H1 (cell line): ENCODE measurements at regions not wholly inside any gene's neighbourhood (a gene's known extent, or its start where the extent isn't known, plus 50 kb on each side); places are given as distances from the start of the nearest gene placed in this dataset.

ENCODE experiments used
- CTCF ChIA-PET: fragments of 300-600 bp; sonication (Branson Sonifier 250); formaldehyde crosslinking; loops from one replicate; lab custom pipeline; 2021; ENCODE audit not compliant: partially characterized antibody; lab: Charles Lee
- POLR2A ChIA-PET: fragments of 300-600 bp; sonication (Branson Sonifier 250); formaldehyde crosslinking; loops from one replicate; lab custom pipeline; 2021; ENCODE audit warnings: inconsistent platforms; ENCODE audit not compliant: partially characterized antibody; lab: Charles Lee
- DNase-seq, 2 experiments: peaks; one replicate each; pipeline versions ENCODE4 v3.0.0 to v3.0.0-alpha.2; 2010 to 2022; ENCODE audit warnings: low spot score in 2 of 2, low read depth in 1 of 2, mixed read lengths in 1 of 2
- FAIRE-seq: peaks from 2 replicates; lab custom pipeline; 2011; peaks lifted over from hg19 to GRCh38; lab: Jason Lieb, UNC
- H2AFZ ChIP-seq: 2 replicates; pipeline ENCODE4 v1.8.1; 2012; ENCODE audit warnings: low read length, inconsistent platforms
- H2AK5ac ChIP-seq: 2 replicates; pipeline ENCODE4 v1.6.1; 2013; ENCODE audit warnings: low read depth, low read length
- H2BK120ac ChIP-seq: replicated peaks from 2 replicates; pipeline ENCODE3; 2013; ENCODE audit warnings: low read depth, low read length, inconsistent platforms
- H2BK12ac ChIP-seq: 2 replicates; pipeline ENCODE4 v1.6.1; 2013; ENCODE audit warnings: low read depth, low read length
- H2BK15ac ChIP-seq: 2 replicates; pipeline ENCODE4 v1.6.1; 2013; ENCODE audit warnings: low read length
- H2BK20ac ChIP-seq: 2 replicates; pipeline ENCODE4 v1.6.1; 2013; ENCODE audit warnings: low read length
- H2BK5ac ChIP-seq: 2 replicates; pipeline ENCODE4 v1.6.1; 2013; ENCODE audit warnings: low read depth, low read length
- H3K14ac ChIP-seq: 2 replicates; pipeline ENCODE4 v1.6.1; 2013; ENCODE audit warnings: inconsistent platforms; ENCODE audit not compliant: insufficient read length
- H3K18ac ChIP-seq: 2 replicates; pipeline ENCODE4 v1.6.1; 2013; ENCODE audit warnings: low read length; ENCODE audit errors: extremely low read depth
- H3K23ac ChIP-seq: 2 replicates; pipeline ENCODE4 v1.6.1; 2013; ENCODE audit warnings: inconsistent platforms; ENCODE audit not compliant: insufficient read length
- H3K23me2 ChIP-seq: 2 replicates; pipeline ENCODE4 v1.6.1; 2013; ENCODE audit warnings: low read depth, low read length
- H3K27ac ChIP-seq: 2 replicates; pipeline ENCODE4 v1.6.1; 2011; ENCODE audit warnings: low read depth, low read length, inconsistent platforms
- H3K27me3 ChIP-seq, 4 experiments: replicated peaks in 1 of 4; 1 replicate in 1 of 4; 2 replicates in 3 of 4; pipeline versions ENCODE4 v1.6.1 to v1.8.1; 2011 to 2013; ENCODE audit warnings: low read length in 3 of 4, mild to moderate bottlenecking in 3 of 4, inconsistent platforms in 2 of 4, mixed read lengths in 2 of 4, moderate library complexity in 1 of 4; ENCODE audit not compliant: control insufficient read depth in 3 of 4, insufficient read depth in 3 of 4; ENCODE audit errors: extremely low read depth in 1 of 4
- H3K36me3 ChIP-seq, 4 experiments: 2 replicates each; pipeline versions ENCODE4 v1.6.1 to v1.8.1; 2011 to 2013; ENCODE audit warnings: mild to moderate bottlenecking in 4 of 4, low read length in 3 of 4, moderate library complexity in 2 of 4, control low read depth in 1 of 4, inconsistent platforms in 1 of 4; ENCODE audit not compliant: insufficient read depth in 4 of 4, control insufficient read depth in 2 of 4
- H3K4ac ChIP-seq: replicated peaks from 2 replicates; pipeline ENCODE3; 2013; ENCODE audit warnings: low read length, low read depth, mixed read lengths, inconsistent platforms; ENCODE audit not compliant: insufficient read length
- H3K4me1 ChIP-seq, 4 experiments: replicated peaks in 1 of 4; 1 replicate in 1 of 4; 2 replicates in 3 of 4; pipeline versions ENCODE4 v1.6.1 to v1.8.1; 2011 to 2013; ENCODE audit warnings: low read length in 3 of 4, inconsistent platforms in 2 of 4, mixed read lengths in 1 of 4; ENCODE audit not compliant: insufficient read depth in 4 of 4, control insufficient read depth in 3 of 4
- H3K4me2 ChIP-seq, 2 experiments: 2 replicates each; pipeline versions ENCODE4 v1.6.1 to v1.8.1; 2011 to 2013; ENCODE audit warnings: low read depth in 2 of 2, low read length in 2 of 2, control low read depth in 1 of 2, inconsistent platforms in 1 of 2, mild to moderate bottlenecking in 1 of 2; ENCODE audit not compliant: insufficient read depth in 1 of 2
- H3K4me3 ChIP-seq, 4 experiments: fragments of 200-600, 300-600 bp in 1 of 4; sonication (generic), shearing (Covaris generic), sonication (Bioruptor Twin) in 1 of 4; 2 replicates each; pipeline versions ENCODE4 v1.5.1 to v1.8.1; 2011 to 2016; ENCODE audit warnings: low read length in 4 of 4, low read depth in 3 of 4, control low read depth in 2 of 4, inconsistent platforms in 2 of 4, mild to moderate bottlenecking in 2 of 4, mixed read lengths in 1 of 4, moderate library complexity in 1 of 4; ENCODE audit not compliant: insufficient read depth in 2 of 4; ENCODE audit errors: extremely low read depth in 1 of 4
- H3K56ac ChIP-seq: replicated peaks from 2 replicates; pipeline ENCODE3; 2013; ENCODE audit warnings: low read depth, mild to moderate bottlenecking, mixed read lengths, low read length, inconsistent platforms; ENCODE audit not compliant: insufficient read length
- H3K79me1 ChIP-seq: 2 replicates; pipeline ENCODE4 v1.6.1; 2013; ENCODE audit warnings: low read depth, low read length, control low read depth
- H3K79me2 ChIP-seq, 2 experiments: 2 replicates each; pipeline versions ENCODE4 v1.6.1 to v1.8.1; 2012 to 2013; ENCODE audit warnings: low read length in 2 of 2, mild to moderate bottlenecking in 2 of 2, inconsistent platforms in 1 of 2; ENCODE audit not compliant: insufficient read depth in 2 of 2, control insufficient read depth in 1 of 2
- H3K9ac ChIP-seq, 4 experiments: replicated peaks in 1 of 4; 1 replicate in 1 of 4; 2 replicates in 3 of 4; pipeline versions ENCODE4 v1.6.1 to v1.8.1; 2011 to 2013; ENCODE audit warnings: low read depth in 3 of 4, low read length in 3 of 4, control low read depth in 2 of 4, mild to moderate bottlenecking in 2 of 4, moderate library complexity in 2 of 4, inconsistent platforms in 1 of 4; ENCODE audit errors: extremely low read depth in 1 of 4
- H3K9me3 ChIP-seq, 2 experiments: 2 replicates each; pipeline versions ENCODE4 v1.6.1 to v1.8.1; 2012 to 2013; ENCODE audit warnings: mild to moderate bottlenecking in 2 of 2, moderate library complexity in 2 of 2, control low read depth in 1 of 2, inconsistent platforms in 1 of 2, low read depth in 1 of 2, low read length in 1 of 2, mixed read lengths in 1 of 2; ENCODE audit not compliant: insufficient read depth in 2 of 2
- H4K20me1 ChIP-seq, 2 experiments: replicated peaks in 1 of 2; 2 replicates each; pipeline versions ENCODE3 to v1.8.1; 2011 to 2013; ENCODE audit warnings: inconsistent platforms in 2 of 2, low read length in 2 of 2, mild to moderate bottlenecking in 1 of 2; ENCODE audit not compliant: insufficient read depth in 2 of 2, control insufficient read depth in 1 of 2
- H4K5ac ChIP-seq: 2 replicates; pipeline ENCODE4 v1.6.1; 2013; ENCODE audit warnings: low read length, low read depth, mixed read lengths, inconsistent platforms; ENCODE audit not compliant: insufficient read length
- H4K8ac ChIP-seq: 2 replicates; pipeline ENCODE4 v1.8.0; 2013; ENCODE audit warnings: mild to moderate bottlenecking, moderate library complexity, low read length, inconsistent platforms; ENCODE audit not compliant: insufficient read depth; ENCODE audit errors: extremely low read depth
- H4K91ac ChIP-seq: replicated peaks from 2 replicates; pipeline ENCODE3; 2013; ENCODE audit warnings: low read length, mixed read lengths, inconsistent platforms; ENCODE audit not compliant: insufficient read length
- CBX8 ChIP-seq: fragments of 300-800, 300-1000 bp; sonication (generic); IDR thresholded peaks from 2 replicates; pipeline ENCODE4 v1.7.1; 2016; ENCODE audit warnings: low read depth, low read length, borderline replicate concordance
- GABPA ChIP-seq: IDR thresholded peaks from 2 replicates; pipeline ENCODE4 v1.6.1; 2011; ENCODE audit warnings: mild to moderate bottlenecking, low read length, moderate library complexity, borderline replicate concordance; ENCODE audit not compliant: insufficient read depth
- GTF2F1 ChIP-seq: IDR thresholded peaks from 2 replicates; pipeline ENCODE4 v1.6.1; 2012; ENCODE audit warnings: low read depth, low read length, improper control_type of control experiment, borderline replicate concordance
- KDM1A ChIP-seq: fragments of 200-600, 300-600 bp; sonication (generic); IDR thresholded peaks from 2 replicates; pipeline ENCODE4 v1.7.1; 2016; ENCODE audit warnings: mild to moderate bottlenecking, low read length, borderline replicate concordance
- POLR2A ChIP-seq, 2 experiments: IDR thresholded peaks; 1 replicate in 1 of 2; 2 replicates in 1 of 2; pipeline ENCODE4 v1.6.1; 2011; ENCODE audit warnings: low read depth in 2 of 2, low read length in 2 of 2, mild to moderate bottlenecking in 2 of 2; ENCODE audit errors: control extremely low read depth in 1 of 2
- WGBS, 2 experiments: shearing (Covaris generic) in 1 of 2; methylation state at CpG; one replicate each; pipeline versions ENCODE4 v1.1.6 to v1.1.7; 2013 to 2015; ENCODE audit warnings: low lambda C conversion rate in 2 of 2, mixed read lengths in 2 of 2, inconsistent platforms in 1 of 2, low coverage in 1 of 2, missing lambda C conversion rate in 1 of 2; ENCODE audit not compliant: insufficient replicate concordance in 2 of 2, insufficient coverage in 1 of 2, insufficient read length in 1 of 2; ENCODE audit errors: extremely low coverage in 1 of 2, missing lambda C conversion rate in 1 of 2; 5-methylcytosine and 5-hydroxymethylcytosine counted together

- Histone ChIP-seq H3K9ac (no peak overlapping the region), H2BK15ac (no peak overlapping the region), H3K79me2 (no peaks in the 10 kb centered on the region), H2BK5ac (no peak overlapping the region), H4K91ac (no peak overlapping the region), H2AFZ (no peak overlapping the region), H3K4me2 (no peak overlapping the region), H3K4me1 (0 out of 7 replicates have a peak, but pooled peaks cover 0 to 2% (median 0%) of the 10 kb centered on the region in 4 experiments), H2AK5ac (no peak overlapping the region), H2BK120ac (no peak overlapping the region), H3K23ac (no peak overlapping the region), H3K4me3 (no peak overlapping the region), H3K18ac (no peak overlapping the region), H3K27ac (no peak overlapping the region), H2BK20ac (no peak overlapping the region), H3K56ac (no peak overlapping the region), H3K27me3 (no peaks in the 10 kb centered on the region; a peak in 2 of 7 replicates), H3K79me1 (no peaks in the 10 kb centered on the region), H2BK12ac (no peak overlapping the region), H3K36me3 (no peaks in the 10 kb centered on the region), H4K8ac (no peak overlapping the region), H4K5ac (no peak overlapping the region), H3K14ac (no peak overlapping the region), H4K20me1 (no peaks in the 10 kb centered on the region), H3K23me2 (no peaks in the 10 kb centered on the region), H3K4ac (no peak overlapping the region), H3K9me3 (no peaks in the 10 kb centered on the region)
- TF ChIP-seq POLR2A (IDR thresholded peaks at IDR 0.05; ENCODE audit: control extremely low read depth in 1 of 2, low read depth in 2 of 2, low read length in 2 of 2) (no peak), GABPA (no peak), CBX8 (no peak), KDM1A (no peak), GTF2F1 (no peak)
- DNase-seq (no peak), FAIRE-seq (no peak)
- CTCF ChIA-PET = interaction anchor here (0.9 to 1.7 kb wide), 6 partner anchors 7 to 376 kb away, joined by 3 to 4 read pairs (median 4); no protein-coding TSS in a partner anchor
- 94% methylated on average over 4 of the region's 4 CpGs; no CpG with 5 or more reads in 1 of the 2 experiments for WGBS, 2 experiments
- POLR2A ChIA-PET = no interaction called here
These were observed 88.8 kb upstream of the PDE1C start for GRCh38 chr7:32158751-32159745.
